ENCODE measurements at regions not wholly inside any gene's neighbourhood (a gene's known extent, or its start where the extent isn't known, plus 50 kb on each side); places are given as distances from the start of the nearest gene placed in this dataset.

- no peak for TF ChIP-seq CTCF (conservative IDR thresholded peaks at IDR 0.05; ENCODE audit: low read depth, low read length)
- no peak for TF ChIP-seq EZH2 (IDR thresholded peaks at IDR 0.05; ENCODE audit: low read length, unreplicated experiment)
Measured at GRCh38 chr2:128940378-128940777, 621.7 kb upstream of the HS6ST1 start.
